Inferior parietal cortex (tissue), 1 donor: ENCODE measurements at regions not wholly inside any gene's neighbourhood (a gene's known extent, or its start where the extent isn't known, plus 50 kb on each side); places are given as distances from the start of the nearest gene placed in this dataset.
"Not testable (repeated sequence)": the region's sequence is repeated elsewhere in the genome, so short reads cannot be mapped to it uniquely, and the experiment has no call there.

Experiments
- DNase-seq: peaks from one replicate; pipeline ENCODE4 v3.0.0-alpha.2; 2016; ENCODE audit errors: extremely low spot score

DNA sequence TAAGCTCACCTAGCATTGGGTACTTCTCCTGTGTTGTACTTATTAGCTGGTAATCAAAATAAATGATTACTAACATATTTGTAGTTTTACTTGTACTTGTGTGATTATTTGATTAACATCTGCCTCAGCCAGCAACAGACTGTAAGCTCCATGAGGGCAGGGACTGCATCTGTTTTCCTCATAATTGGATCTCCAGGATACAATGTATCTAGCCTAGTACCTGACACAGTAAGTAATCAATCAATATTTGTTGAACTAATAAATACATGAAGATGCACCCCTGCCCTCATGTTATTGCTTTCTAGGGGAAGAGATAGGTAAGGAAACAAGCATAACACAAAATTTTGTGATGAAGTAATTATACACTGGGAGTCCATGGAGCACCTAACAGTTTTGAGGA, 101.5 kb downstream of the TENT5C start:
- DNase-seq: no peak

DNA sequence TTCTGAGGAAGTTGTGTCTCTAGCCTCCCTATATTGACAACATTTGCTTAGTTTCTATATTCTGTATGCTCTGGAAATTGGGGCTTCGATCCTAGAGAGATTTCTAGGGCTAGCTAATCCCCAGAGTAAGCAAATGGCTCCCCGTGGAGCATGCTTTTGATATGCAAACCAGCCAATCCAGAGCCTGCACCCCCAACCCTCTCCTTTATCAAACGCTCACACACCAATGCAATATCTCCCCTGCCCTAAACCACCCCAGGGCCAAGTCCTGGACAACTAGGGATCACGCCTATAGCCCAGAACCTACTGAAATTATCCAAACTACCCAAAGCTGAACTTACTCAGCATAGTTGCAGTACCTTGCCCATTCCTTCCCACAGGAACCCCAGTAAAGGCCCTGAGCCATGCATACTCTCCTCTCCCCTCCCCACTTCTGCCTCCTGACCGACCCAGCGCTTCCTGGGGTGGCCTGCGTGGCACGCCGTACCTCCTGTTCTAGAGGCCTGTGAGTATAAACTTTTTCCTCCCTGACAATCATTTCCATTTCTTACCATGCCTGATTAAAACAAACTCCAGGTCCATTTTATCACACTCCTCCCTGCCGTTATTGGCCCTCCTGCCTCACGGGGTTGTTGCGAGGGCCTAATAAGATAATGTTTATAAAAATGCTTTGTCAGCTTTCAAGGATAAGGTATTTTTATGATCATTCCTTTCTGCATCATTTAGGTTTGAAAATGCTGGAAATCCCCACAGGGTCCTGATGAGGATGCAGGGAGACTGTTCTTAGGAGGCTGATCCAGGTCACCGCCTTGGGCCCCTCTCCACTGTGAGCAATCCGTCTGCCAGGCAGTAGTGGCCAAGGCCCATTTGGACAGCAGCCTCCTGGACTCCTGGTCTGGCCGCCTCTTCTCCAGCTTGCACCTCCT, 102.7 kb downstream of the TENT5C start:
- DNase-seq: no peak

DNA sequence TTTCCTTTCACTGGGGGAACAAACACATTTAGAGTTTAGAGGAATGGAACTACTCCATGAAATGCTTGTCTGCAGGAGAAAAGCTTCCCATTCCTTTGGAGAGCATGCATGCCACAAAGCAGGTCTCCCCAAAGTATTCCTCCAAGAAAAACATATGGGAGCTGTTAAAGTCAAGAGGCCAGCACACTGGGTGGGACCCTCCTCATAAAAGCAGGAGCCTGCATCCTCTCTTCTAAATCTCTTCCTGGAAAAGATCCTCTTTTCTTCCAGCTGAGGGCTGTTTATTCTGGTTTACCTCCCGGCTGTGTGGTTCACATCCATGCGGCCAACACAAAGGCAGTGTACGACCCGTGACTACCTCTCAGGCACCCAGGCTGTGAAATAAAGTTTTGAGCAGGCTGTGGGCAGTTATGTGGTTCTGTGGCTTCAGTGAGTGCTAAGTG, 103.4 kb downstream of the TENT5C start:
- DNase-seq: no peak

DNA sequence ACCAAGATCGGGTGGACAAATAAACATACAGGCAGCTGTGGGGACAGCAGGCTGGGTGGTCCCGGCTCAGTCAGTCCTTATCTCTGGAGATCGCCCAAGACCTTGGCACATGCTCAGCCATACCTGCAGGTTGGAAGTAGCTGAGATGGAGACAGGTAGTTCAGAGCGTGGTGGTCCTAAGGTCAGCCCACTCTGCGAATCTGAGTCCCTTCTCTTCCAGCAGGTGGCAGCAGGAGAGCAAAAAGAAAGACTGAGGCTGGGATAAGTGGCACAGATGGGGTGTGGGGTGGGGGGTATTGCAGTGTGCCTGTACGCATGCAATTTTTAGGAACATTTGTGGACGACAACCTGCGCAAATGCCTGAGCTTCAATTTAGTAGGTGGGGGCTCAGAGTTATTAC, 104.9 kb downstream of the TENT5C start:
- DNase-seq: no peak

DNA sequence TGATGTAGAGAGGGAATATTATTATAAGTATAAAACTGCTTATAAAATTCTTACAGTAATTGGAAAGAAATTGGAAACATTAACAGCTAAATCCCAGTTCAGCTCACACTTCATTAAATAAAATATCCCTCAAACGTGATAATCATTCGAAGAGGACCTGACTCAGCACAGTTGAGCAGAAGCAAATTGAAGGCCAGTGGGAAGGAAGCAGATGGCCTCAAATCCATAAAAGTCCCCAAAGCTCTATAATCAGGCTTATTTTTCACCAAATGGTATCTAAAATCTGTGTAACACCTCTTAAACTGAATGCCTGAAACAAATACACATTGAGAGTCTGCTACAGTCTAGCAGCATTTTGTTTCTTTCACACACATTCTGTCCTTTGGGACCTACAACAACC, 106.8 kb downstream of the TENT5C start:
- no peak for DNase-seq

DNA sequence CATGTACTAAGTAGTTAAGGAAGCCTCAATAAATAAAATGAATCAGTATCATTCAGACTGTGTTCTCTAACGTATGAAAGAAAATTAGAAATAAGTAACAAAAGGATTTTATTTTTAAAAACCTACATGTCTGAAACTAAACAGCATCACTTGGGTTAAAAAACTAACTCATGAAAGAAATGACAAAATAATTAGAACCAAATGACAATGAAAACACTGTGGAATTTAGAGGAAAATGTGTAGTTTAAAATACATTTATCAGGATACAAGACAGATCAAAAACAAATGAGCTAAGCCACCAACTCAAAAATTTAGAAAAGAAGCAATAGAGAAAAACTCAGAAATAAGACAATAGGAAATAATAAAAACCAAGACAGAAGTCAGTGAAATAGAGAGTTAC, 108.7 kb downstream of the TENT5C start:
- no peak for DNase-seq

DNA sequence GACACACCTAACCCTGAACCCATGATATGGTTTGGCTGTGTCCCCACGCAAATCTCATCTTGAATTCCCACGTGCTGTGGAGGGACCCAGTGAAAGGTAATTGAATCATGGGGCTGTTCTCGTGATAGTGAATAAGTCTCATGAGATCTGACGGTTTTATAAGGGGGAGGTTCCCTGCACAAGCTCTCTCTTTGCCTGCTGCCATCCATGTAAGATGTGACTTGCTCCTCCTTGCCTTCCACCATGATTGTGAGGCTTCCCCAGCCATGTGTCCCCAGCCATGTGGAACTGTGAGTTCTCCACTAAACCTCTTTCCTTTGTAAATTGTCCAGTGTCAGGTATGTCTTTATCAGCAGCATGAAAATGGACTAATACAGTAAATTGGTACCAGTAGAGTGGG, 110.2 kb downstream of the TENT5C start:
- not testable (repeated sequence) for DNase-seq

DNA sequence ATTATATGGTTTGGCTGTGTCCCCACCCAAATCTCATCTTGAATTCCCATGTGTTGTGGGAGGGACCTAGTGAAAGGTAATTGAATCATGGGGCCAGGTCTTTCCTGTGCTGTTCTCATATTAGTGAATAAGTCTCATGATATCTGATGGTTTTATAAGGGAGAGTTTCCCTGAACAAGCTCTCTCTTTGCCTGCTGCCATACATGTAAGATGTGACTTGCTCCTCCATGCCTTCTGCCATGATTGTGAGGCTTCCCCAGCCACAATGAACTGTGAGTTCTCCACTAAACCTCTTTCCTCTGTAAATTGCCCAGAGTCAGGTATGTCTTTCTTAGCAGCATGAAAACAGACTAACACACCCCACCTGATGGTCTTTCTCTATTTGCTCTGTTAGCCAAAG, 112.1 kb downstream of the TENT5C start:
- DNase-seq: not testable (repeated sequence)

DNA sequence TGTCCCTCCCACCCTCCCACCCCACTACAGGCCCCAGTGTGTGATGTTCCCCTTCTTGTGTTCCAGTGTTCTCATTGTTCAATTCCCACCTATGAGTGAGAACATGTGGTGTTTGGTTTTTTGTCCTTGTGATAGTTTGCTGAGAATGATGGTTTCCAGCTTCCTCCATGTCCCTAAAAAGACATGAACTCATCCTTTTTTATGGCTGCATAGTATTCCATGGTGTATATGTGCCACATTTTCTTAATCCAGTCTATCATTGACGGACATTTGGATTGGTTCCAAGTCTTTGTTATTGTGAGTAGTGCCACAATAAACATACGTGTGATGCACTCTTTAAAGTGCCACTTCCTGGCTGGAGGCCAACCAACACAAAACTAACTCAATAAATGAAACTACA, 112.7 kb downstream of the TENT5C start:
- not testable (repeated sequence) for DNase-seq

DNA sequence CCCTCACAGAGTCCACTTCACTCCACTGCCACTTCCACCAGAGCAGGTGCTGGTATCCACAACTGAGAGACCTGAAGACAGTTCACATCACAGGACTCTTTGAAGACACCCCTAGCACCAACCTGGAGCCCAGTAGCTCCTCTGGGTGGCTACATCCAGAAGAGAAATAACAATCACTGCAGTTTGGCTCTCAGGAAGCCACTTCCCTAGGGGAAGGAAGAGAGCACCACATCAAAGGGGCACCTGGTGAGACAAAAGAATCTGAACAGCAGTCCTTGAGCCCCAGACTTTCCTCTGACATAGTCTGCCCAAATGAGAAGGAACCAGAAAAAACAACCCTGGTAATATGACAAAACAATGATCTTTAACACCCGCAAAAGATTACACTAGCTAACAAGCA, 113.2 kb downstream of the TENT5C start:
- no peak for DNase-seq

DNA sequence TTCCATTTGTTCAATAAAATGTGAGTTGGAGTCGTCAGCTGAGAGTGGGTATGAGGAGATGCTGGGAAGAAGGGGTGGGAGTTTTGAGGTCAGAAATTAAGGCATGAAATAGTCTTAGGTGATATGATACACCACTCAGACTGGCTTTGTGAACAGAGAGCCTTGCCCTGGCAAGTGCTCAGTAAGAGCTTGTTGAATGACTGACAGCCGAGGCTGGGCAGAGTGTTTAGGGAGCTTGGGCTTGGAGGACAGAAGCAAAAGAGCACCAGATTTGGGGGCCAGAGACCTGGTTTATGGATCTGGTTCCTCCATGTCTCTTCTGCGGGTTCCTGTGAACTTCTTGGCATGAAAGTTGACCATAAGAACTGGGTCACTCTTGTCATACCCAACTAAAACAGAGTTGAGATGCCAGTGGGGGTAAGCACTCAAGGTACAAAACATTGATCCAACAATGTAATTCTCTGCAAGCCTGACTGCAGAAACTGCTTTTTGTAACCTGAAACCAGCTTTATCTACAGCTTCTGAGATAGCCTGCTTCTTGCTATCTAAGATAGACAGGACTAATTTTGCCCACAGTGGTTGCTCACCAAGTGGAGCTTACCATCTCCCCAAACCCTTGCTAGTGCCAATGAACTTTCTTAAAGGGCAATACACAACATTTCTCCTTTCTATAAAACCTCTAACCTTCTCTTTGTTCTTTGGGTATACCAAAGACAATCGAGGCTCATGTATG, 126.4 kb downstream of the TENT5C start:
- DNase-seq: no peak

DNA sequence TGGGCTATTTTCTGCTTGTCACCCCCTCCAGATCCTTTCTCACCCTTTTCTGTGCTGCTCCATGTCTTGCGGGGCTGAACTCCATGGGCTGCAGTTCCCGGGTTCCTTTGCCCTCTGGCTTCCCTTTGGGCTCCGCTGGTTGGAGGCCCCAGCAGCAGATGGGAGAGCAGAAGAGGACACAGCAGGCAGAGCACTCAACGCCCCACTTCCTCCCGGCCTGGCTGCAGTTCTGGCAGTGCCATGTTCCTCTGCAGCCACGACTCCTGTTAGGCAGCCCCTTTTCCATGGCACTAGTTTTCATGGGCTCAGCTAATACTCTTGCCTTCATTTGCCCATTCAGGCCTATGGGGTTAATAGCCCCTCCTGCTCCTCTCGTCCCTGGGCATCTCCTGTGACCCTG, 127.1 kb downstream of the TENT5C start:
- no peak for DNase-seq

DNA sequence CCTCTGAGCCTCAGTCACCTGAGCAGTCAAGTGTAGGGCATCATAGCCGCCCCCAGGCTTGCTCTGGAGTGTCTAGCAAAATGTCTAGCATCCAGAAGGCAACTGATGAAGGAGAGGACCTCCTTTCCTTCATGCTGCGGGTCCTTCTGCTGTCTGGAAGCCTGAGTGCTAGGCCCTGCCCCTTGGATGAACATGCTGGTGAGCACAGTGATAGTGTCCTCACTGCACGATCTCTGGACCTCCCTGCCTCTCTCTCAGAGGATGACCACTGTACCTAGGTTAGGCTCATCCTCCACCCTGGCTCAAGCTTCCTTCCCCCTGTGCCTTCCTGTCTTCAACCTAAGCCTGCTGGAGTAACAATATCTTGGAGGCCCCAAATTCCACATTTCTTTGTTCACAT, 128.6 kb downstream of the TENT5C start:
- no peak for DNase-seq

DNA sequence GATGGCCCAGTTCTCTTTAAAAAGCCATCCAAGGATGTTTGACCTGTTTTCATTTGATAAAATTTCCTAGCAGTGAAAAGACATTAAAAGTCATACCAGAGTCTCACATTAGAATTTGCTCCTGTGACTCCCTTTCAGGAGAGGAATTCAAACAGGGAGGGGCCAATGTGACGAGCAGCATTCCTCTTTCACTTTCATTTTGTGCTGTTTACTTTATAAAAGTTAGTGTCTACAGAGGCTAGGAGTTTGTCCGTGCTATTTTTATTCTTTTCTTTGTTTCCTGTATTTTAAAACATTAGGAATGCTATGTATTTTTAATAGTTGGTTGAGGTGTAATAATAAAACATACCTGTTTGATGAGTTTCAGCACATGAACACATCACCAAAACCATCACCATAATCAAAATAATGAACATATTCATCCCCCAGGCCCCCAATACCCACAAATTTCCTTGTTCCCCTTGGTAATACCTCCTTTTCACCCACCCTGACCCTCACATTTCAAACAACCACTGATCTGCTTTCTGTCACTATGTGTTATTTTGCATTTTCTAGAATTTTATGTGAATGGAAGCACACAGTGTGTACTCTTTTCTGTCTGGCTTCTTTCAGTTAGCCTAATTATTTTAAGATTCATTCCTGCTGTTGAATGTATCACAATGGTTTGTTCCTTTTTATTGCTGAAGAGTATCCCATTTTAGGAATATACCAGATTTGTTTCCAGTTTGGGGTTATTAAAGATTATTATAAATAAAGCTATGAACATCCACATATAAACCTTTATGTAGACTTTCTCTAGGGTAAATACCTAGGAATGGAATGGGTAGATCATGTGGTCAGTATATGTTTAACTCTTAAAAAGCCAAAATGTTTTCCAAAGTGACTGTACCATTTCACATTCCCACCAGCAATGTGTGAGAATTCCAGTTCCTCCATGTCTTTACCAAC, 129.5 kb downstream of the TENT5C start:
- DNase-seq: peak; percentile 23

DNA sequence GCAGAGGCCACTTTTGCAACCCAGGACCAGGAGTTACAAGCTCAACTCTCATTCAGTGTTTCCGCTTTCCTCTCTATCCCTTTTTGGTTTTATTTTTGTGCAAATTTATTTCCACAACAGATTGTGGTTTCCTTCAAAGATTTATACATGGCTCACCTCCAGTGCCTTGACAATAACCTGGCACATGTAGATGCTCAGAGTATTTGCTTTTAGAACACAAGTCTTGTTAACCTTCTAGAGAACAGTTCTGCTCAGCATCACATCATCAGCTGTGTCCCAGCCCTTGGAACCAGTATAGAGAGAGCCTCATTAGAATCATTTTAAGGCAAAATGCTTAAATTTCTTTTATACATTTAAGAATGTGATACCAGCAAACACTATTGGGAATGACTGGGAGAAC, 133.7 kb downstream of the TENT5C start:
- no peak for DNase-seq

DNA sequence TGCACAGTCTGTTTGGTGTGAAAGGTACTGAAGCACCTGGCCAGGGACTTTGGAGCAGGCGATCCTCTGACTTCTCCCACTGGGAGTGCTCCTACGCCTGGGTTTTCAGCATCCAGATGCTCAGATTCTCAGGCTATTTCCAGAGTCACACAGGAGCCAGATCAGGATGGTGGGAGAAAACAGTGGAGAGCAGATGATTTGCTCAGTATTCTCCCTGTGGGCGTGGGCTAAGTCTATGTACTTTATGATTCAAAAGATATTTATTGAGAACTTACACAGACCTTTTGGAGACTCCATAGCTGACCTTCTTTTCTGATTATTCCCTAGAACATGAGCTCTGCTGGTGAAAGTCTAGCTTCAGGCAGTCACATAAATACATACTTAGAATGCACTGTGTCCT, 134.6 kb downstream of the TENT5C start:
- DNase-seq: no peak

DNA sequence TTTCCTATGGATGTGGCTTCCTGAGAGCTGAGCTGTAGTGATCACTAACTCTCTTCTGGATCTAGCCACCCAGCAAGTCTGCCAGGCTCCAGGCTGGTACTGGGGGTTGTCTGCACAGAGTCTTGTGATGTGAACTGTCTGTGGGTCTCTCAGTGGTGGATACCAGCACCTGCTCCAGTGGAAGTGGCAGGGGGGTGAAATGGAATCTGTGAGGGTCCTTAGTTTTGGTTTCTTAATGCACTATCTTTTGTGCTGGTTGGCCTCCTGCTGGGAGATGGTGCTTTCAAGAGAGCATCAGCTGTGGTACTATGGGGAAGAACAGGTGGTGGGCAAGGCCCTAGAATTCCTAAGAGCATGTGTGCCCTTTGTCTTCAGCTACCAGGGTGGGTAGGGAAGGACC, 140.7 kb downstream of the TENT5C start:
- not testable (repeated sequence) for DNase-seq

DNA sequence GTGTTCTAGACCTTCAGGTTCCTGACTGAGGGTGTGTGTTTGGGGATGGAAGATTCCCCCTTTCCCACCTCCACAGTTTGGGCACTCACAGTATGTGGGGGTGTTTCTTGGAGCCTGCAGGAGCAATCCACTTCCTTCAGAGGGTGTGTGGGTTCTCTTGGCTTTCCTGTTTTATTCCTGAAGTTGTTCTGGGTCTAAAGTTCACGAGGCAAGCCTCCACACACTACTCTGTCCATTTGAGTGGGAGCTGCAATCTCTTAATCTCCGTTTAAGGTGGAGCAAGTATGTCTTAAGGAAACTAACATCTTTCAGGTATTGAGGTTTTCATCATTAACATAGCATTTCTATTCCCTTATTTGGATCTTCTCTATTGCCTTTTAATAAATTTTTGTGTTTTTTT, 141.8 kb downstream of the TENT5C start:
- no peak for DNase-seq

DNA sequence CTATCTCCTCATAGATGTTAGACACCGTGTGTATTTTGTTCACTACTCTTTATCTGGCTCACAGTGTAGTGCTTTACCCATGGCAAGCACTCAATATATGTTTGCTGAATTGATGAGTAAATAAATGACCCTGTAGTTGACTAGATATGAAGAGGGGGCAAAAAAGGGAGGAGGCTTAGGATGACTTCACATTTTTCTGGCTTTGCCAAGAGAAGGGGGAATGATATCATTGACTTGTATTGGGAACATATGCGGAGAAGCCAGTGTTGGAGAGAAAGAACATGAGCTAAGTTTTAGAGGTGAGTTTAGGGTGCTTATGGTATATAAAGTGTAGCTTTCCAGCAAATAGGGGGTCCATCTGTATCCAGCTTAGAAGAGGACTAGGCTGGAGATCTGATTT, 145.5 kb downstream of the TENT5C start:
- no peak for DNase-seq

DNA sequence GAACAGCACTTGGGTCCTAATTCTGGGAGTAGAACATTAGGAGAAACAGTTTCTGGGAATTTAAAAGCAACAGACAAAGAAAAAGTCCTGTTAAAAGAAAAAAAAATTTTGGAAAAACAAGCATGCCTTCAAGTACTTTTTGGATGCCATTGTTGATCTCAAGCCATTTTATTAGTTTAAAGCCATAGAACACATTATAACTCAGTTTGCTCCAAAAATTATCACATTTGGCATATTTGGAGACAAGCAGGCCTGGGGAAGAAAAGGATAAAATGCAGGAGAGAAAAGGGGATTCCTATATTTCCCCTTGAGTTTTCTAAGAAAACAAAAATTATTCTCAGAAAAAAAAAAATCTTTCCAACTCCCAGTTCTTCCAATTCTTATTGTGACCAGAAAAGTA, 146.8 kb downstream of the TENT5C start:
- no peak for DNase-seq

DNA sequence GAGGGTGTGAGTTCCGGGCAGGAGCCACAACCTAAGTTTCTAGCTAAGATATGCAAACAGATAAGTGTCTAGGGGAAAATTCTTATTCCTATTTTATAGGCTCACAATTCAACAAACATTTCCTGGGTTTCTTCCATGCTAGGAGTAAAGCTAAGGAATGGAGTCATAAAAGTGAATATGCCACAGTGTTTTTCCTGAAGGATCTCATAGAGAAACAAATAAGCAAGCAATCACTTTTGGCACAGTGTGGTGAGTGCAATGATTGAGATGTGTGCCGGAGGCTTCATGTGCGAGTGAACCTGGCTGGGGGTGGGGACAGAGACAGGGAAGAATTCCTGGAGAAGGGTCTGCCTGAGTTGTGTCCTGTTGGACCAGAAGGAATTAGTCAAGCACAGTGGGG, 147.4 kb downstream of the TENT5C start:
- no peak for DNase-seq

DNA sequence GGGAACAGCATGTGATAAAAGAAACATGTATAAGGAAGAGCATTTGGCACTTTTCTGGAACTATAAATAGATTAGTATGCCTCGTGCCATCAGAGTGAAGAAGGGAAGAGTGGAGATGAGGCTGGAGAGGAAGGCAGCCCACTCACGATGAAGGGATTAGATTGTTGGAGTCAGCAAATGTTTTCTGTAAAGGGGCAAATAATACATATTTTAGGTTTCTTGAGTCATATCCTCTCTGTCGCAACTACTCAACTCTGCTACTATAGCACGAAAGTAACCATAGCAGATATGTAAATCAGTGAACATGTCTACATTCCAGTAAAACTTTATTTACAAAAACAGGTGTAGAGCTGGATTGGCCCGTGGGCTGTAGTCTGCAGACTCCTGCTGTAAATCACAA, 147.8 kb downstream of the TENT5C start:
- no peak for DNase-seq
